ENCODE measurements at regions not wholly inside any gene's neighbourhood (a gene's known extent, or its start where the extent isn't known, plus 50 kb on each side); places are given as distances from the start of the nearest gene placed in this dataset.
"Not testable (repeated sequence)": the region's sequence is repeated elsewhere in the genome, so short reads cannot be mapped to it uniquely, and the experiment has no call there.

GRCh38 chr16:31754998-31755615 is 118.5 kb upstream of the ZNF267 start:
- DNase-seq: no peak

- DNase-seq: no peak
These were observed 109.5 kb upstream of the ZNF267 start for GRCh38 chr16:31764103-31764502.

- no peak for DNase-seq
These were observed 106.3 kb upstream of the ZNF267 start for GRCh38 chr16:31767267-31767666.

GRCh38 chr16:31780342-31780741 is 93.3 kb upstream of the ZNF267 start:
- DNase-seq: no peak

GRCh38 chr16:31785126-31785525 is 88.5 kb upstream of the ZNF267 start:
- no peak for DNase-seq

- DNase-seq: no peak
These were observed 66.5 kb upstream of the ZNF267 start for GRCh38 chr16:31807086-31807485.

- DNase-seq: no peak
These were observed 62.7 kb upstream of the ZNF267 start for GRCh38 chr16:31810863-31811262.

- not testable (repeated sequence) for DNase-seq
These were observed 57.5 kb upstream of the ZNF267 start for GRCh38 chr16:31816141-31816540.

- no peak for DNase-seq
These were observed 54.2 kb upstream of the ZNF267 start for GRCh38 chr16:31819386-31819785.

- no peak for DNase-seq
These were observed 53.7 kb upstream of the ZNF267 start for GRCh38 chr16:31819948-31820347.

All from activated CD4-positive, alpha-beta T cell treated with anti-CD3 and anti-CD28 coated beads, Interleukin-2, amount 50 U/mL, for 1 hour (primary cell).